Gastrocnemius medialis (tissue), 4 donors: ENCODE measurements at regions not wholly inside any gene's neighbourhood (a gene's known extent, or its start where the extent isn't known, plus 50 kb on each side); places are given as distances from the start of the nearest gene placed in this dataset.

Experiments used
- ATAC-seq, 2 donors: fragments of 150-250 bp; one replicate each; pipeline ENCODE4 v1.9.1; 2016
- DNase-seq, 2 donors: peaks; one replicate each; pipeline ENCODE4 v3.0.0-alpha.2; 2019
- H3K27ac ChIP-seq, 4 donors: fragments of 200-600 bp; sonication (generic); 1 replicate in 1 of 4; 2 replicates in 3 of 4; pipeline ENCODE4 v1.5.1; 2016 to 2018; ENCODE audit warnings: mild to moderate bottlenecking in 2 of 4, moderate library complexity in 1 of 4
- H3K27me3 ChIP-seq, 3 donors: fragments of 200-600 bp; sonication (generic) in 2 of 3; 1 replicate in 1 of 3; 2 replicates in 2 of 3; pipeline versions ENCODE4 v1.5.1 to v1.6.0; 2016 to 2019; ENCODE audit warnings: mild to moderate bottlenecking in 1 of 3, moderate library complexity in 1 of 3
- H3K36me3 ChIP-seq, 2 donors: fragments of 200-600 bp; sonication (generic) in 1 of 2; one replicate each; pipeline ENCODE4 v1.5.1; 2017 to 2018
- H3K4me1 ChIP-seq, 2 donors: fragments of 200-600 bp; sonication (generic) in 1 of 2; one replicate each; pipeline ENCODE4 v1.5.1; 2016 to 2017; ENCODE audit warnings: mild to moderate bottlenecking in 2 of 2
- H3K4me3 ChIP-seq, 4 donors: fragments of 200-600 bp; sonication (generic) in 3 of 4; 1 replicate in 1 of 4; 2 replicates in 3 of 4; pipeline ENCODE4 v1.5.1; 2016 to 2019; ENCODE audit warnings: mild to moderate bottlenecking in 2 of 4
- H3K9me3 ChIP-seq, 3 donors: fragments of 200-600 bp; sonication (generic) in 2 of 3; 1 replicate in 1 of 3; 2 replicates in 2 of 3; pipeline ENCODE4 v1.5.1; 2016 to 2019
- POLR2A ChIP-seq, 2 donors: fragments of 450-650 bp; IDR thresholded peaks; one replicate each; pipeline ENCODE4 v1.6.1; 2017; ENCODE audit warnings: antibody characterized with exemption in 2 of 2, mild to moderate bottlenecking in 2 of 2, moderate library complexity in 2 of 2
- in situ Hi-C, 4 donors: fragments of 200-750 bp; cut with MboI; loops; one replicate each; pipeline versions ENCODE4 v1.15.0 to v1.8.0; 2017; ENCODE audit warnings: low sequenced_read_pairs in 4 of 4
- intact Hi-C: fragments of 100-400 bp; cut with DNase I; formaldehyde crosslinking; loops from one replicate; pipeline ENCODE4 v1.15.1; 2023; ENCODE audit warnings: low total_unique reads
- TF ChIP-seq, protein P1 (sequence below), 5 experiments: fragments of 450-650 bp in 3 of 5; fragments of 200-600 bp in 2 of 5; sonication (generic) in 2 of 5; IDR thresholded peaks in 4 of 5; conservative IDR thresholded peaks in 1 of 5; 1 replicate in 4 of 5; 2 replicates in 1 of 5; pipeline ENCODE4 v1.5.1; 2016 to 2019; ENCODE audit warnings: antibody characterized with exemption in 5 of 5, mild to moderate bottlenecking in 3 of 5, moderate library complexity in 3 of 5

DNA sequence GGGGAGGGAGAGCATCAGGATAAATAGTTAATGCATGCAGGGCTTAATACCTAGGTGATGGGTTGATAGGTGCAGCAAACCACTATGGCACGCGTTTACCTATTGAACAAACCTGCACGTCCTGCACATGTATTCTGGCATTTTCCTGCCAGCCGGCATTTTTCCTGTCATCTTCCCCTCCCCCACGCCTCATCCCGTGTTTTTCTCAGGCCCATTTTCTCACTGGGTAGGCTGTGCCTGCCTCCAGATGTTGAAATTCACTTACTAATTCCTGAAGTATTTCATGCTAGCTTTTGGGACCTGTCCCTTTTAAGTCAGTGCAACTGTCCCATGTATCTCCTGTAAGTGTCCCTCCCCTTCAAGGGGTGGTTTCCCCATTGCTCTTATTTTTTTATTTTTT, 220.3 kb upstream of the NPY start:
- intact Hi-C loops (no loop called here), in situ Hi-C loops (no loop called here)
- no peaks in the 10 kb centered on the region for H3K9me3 ChIP-seq
- TF ChIP-seq, protein P1, sequence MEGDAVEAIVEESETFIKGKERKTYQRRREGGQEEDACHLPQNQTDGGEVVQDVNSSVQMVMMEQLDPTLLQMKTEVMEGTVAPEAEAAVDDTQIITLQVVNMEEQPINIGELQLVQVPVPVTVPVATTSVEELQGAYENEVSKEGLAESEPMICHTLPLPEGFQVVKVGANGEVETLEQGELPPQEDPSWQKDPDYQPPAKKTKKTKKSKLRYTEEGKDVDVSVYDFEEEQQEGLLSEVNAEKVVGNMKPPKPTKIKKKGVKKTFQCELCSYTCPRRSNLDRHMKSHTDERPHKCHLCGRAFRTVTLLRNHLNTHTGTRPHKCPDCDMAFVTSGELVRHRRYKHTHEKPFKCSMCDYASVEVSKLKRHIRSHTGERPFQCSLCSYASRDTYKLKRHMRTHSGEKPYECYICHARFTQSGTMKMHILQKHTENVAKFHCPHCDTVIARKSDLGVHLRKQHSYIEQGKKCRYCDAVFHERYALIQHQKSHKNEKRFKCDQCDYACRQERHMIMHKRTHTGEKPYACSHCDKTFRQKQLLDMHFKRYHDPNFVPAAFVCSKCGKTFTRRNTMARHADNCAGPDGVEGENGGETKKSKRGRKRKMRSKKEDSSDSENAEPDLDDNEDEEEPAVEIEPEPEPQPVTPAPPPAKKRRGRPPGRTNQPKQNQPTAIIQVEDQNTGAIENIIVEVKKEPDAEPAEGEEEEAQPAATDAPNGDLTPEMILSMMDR (IDR thresholded peaks at IDR 0.05 in 4 of 5, conservative IDR thresholded peaks at IDR 0.05 in 1 of 5) = no peak
- no peak for TF ChIP-seq POLR2A (IDR thresholded peaks at IDR 0.05)
- H3K36me3 ChIP-seq = no peaks in the 10 kb centered on the region
- H3K27me3 ChIP-seq = no peaks in the 10 kb centered on the region
- H3K4me3 ChIP-seq = no peak overlapping the region
- no peaks in the 10 kb centered on the region for H3K4me1 ChIP-seq
- H3K27ac ChIP-seq = no peak overlapping the region
- ATAC-seq = no peak
- no peak for DNase-seq

DNA sequence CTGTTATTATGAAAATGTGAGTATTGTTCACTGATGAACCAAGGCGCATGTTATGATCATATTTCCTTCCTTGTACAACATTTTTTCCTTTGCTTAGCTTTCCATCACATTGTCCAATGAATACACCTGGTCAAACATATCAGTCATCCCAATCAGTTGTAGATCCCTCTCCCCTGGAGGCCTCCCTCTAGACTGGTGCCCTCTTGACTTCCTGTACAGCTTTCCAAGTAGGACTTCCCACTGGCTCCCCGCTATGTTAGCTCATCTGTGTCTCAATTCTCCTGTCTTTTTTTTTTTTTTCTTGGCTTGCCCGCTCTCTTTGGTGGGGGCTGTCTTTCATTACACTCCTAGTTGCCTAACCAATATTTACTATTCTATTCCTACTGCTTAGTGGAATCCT, 214.2 kb upstream of the NPY start:
- intact Hi-C loops (no loop called here), in situ Hi-C loops (no loop called here)
- DNase-seq (no peak), ATAC-seq (no peak)
- no peaks in the 10 kb centered on the region for H3K9me3 ChIP-seq
- no peaks in the 10 kb centered on the region for H3K27me3 ChIP-seq
- no peak overlapping the region for H3K27ac ChIP-seq
- TF ChIP-seq, protein P1 (IDR thresholded peaks at IDR 0.05 in 4 of 5, conservative IDR thresholded peaks at IDR 0.05 in 1 of 5) = no peak
- TF ChIP-seq POLR2A (IDR thresholded peaks at IDR 0.05) = no peak
- no peaks in the 10 kb centered on the region for H3K36me3 ChIP-seq
- no peaks in the 10 kb centered on the region for H3K4me1 ChIP-seq
- H3K4me3 ChIP-seq = no peak overlapping the region

DNA sequence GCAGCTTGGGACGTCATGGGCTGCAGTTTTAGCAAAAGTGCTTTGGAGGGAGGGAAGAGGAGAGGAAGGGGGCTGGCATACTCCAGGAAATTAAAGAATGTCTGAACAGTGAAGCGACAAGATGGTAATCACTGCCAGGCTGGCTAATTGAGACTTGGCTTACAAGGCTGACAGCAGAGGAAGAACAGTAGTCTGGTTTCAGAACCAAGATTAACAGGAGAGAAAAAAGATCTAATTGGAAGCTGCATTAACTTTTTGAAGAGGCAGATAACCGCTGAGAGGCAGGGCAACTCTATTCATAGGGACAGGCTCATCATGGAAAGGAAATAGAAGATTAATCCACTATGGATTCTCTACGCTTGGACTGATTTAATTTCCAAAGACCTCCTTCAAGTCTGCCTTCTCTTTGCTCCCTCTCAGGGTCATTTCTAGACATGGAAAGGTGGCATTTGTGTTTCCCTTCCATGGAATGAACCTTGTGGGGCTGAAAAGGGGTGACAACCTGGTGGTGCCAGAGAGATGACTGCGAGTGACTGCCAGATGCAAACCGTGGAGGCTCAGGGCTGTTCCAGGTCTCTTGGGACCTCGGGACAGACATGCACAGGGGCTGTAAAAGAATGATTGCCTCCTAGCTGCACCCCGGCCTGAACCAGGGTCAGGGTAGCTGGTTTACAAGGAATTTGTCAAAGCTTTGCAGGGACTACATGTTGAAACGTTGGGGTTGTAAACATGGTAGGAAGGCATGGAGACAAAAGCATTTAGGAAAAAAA, 210.2 kb upstream of the NPY start:
- ATAC-seq (no peak), DNase-seq (no peak)
- Histone ChIP-seq H3K4me3 (no peak overlapping the region), H3K27ac (no peak overlapping the region), H3K36me3 (no peaks in the 10 kb centered on the region), H3K9me3 (no peaks in the 10 kb centered on the region), H3K4me1 (no peaks in the 10 kb centered on the region), H3K27me3 (no peaks in the 10 kb centered on the region)
- no peak for TF ChIP-seq POLR2A (IDR thresholded peaks at IDR 0.05)
- TF ChIP-seq, protein P1 (IDR thresholded peaks at IDR 0.05 in 4 of 5, conservative IDR thresholded peaks at IDR 0.05 in 1 of 5) = no peak
- in situ Hi-C loops (no loop called here), intact Hi-C loops (no loop called here)

DNA sequence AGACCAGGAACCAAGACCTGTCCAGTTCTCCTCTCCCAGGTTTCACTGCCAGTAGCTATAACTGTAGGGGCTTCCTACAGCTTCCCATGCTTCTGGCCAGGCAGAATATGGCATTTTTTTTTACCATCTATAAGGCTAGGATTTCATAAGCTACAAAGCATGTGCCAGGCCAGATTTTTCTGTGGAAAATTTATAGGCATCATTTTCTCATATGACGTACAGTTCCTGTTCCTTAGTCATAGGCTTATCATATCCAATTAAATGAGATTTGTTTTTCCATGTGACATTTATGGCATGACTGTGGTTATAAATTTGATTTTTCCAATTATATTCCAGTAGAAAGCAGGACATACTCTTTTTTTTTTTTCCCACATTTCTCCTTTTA, 208.6 kb upstream of the NPY start:
- no peak overlapping the region for H3K27ac ChIP-seq
- intact Hi-C loops (no loop called here), in situ Hi-C loops (no loop called here)
- no peaks in the 10 kb centered on the region for H3K4me1 ChIP-seq
- no peak for DNase-seq
- H3K4me3 ChIP-seq = no peak overlapping the region
- TF ChIP-seq POLR2A (IDR thresholded peaks at IDR 0.05) = no peak
- TF ChIP-seq, protein P1 (IDR thresholded peaks at IDR 0.05 in 4 of 5, conservative IDR thresholded peaks at IDR 0.05 in 1 of 5) = no peak
- no peaks in the 10 kb centered on the region for H3K27me3 ChIP-seq
- no peaks in the 10 kb centered on the region for H3K36me3 ChIP-seq
- H3K9me3 ChIP-seq = no peaks in the 10 kb centered on the region
- ATAC-seq = no peak

DNA sequence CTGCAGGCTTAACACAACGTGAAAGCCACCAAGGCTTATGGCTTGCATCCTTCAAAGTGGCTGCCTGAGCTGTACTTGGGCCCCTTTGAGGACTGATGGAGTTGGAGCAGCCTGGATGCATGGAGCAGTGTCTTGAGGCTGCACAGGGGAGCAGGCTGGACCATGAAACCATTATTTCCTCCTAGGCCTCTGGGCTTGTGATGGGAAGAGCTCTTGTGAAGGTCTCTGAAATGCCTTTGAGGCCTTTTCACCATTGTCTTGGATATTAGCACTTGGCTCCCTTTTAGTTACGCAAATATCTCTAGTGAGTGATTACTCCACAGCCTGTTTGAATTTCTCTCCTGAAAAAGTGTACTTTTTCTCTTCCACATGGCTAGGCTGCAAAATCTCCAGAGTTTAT, 201.2 kb upstream of the NPY start:
- ATAC-seq (no peak), DNase-seq (no peak)
- H3K4me1 ChIP-seq = no peaks in the 10 kb centered on the region
- in situ Hi-C loops = no loop called here
- H3K36me3 ChIP-seq = no peaks in the 10 kb centered on the region
- H3K27me3 ChIP-seq = no peaks in the 10 kb centered on the region
- intact Hi-C loops = no loop called here
- H3K27ac ChIP-seq = no peak overlapping the region
- H3K4me3 ChIP-seq = no peak overlapping the region
- no peak for TF ChIP-seq POLR2A (IDR thresholded peaks at IDR 0.05)
- H3K9me3 ChIP-seq = no peaks in the 10 kb centered on the region
